ENCODE measurements at regions not wholly inside any gene's neighbourhood (a gene's known extent, or its start where the extent isn't known, plus 50 kb on each side); places are given as distances from the start of the nearest gene placed in this dataset.

DNA sequence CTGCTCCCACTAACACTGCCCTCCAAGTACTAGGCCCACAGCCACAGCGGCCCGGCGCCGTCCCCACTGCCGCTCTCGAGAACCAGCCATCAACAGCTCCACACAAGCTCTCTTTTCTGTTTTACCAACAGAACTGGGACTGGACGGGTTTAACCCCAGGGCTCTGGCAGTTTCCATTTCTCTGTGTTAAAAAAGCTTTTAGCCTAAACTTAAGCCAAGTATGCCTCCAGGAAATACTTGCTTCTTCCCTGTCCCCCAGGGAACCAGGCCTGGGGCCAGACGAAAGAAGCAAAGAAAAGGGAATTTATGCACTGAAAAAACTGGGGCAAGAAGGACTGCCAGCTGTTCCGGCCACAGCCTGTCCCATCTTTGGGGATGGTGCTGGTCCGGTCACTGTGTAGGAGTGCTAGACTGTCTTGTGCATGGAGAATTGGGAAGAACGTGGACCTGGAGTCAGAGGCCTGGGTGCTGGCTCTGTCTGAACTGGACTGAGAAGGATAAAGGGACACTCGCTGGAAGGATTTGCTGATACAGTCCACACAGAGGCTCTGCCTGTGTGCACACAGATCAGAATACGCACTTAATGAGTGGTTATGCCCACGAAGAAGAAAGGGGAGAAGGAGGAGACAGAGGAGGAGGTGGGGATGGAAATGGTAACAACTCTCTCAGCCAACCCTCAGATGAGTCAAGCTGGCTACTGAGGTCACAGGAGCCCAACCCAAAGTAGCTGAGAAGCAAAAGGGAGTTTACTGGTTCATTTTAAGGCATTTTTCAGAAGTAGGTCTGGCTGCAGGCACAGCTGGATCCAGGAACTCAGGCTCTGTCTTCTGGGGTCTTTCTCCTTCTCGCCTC lies 254.4 kb upstream of the PMEPA1 start:
- DNase-seq, result no peak

DNA sequence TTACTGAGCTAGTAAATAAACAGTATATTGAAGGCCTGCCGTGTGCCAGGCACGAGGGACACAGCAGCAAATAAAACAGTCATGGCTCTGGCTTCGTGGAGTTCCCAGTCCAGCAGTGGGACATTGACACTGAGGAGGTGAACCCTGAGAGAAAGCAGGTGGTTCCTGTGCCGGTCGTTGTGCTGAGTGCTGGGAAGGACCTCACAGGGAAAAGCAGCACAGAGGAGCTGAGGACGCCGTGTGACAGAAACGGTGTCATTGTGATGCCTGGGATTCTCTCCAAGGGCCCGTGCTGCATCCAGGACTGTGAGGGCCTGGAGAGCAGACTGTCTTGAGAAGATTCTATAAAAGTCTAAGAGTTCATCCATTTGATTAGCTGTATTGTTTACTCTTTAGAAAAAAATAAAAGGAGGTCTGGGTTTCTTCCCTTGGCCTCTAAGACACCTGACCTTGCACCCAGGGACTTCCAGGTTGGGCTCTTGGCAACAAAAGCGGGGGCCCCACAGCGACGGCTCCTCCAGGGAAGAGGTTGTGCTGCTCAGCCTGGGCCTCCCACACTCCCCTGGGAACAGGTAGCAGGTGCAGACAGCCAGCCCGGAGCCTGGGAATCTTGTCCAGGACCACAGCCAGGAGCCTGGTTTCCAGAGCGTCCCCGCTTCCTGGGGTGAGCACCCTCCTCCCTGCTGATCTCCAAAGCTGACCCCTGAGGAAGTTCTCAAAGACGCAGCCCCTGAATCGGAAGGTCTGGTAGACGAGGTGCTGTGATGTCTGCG lies 251.2 kb upstream of the PMEPA1 start:
- no peak for DNase-seq

DNA sequence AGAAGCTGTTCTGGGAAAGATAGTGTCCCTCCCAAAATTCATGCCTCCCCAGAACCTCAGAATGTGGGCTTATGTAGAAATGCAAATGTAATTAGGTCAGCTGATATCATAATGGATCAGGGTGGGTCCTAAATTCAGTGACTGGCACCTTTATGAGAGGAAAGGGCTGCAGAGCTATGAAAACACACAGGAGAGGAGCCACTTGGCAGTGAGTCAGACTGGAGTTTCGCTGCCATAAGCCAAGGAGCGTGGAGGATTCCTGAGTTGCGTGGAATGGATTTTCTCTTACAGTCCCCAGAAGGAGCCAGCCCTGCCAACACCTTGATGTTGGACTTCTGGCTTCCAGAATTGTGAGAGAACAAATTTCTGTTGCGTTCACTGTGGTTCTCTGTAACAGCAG lies 249.8 kb upstream of the PMEPA1 start:
- DNase-seq, result no peak

DNA sequence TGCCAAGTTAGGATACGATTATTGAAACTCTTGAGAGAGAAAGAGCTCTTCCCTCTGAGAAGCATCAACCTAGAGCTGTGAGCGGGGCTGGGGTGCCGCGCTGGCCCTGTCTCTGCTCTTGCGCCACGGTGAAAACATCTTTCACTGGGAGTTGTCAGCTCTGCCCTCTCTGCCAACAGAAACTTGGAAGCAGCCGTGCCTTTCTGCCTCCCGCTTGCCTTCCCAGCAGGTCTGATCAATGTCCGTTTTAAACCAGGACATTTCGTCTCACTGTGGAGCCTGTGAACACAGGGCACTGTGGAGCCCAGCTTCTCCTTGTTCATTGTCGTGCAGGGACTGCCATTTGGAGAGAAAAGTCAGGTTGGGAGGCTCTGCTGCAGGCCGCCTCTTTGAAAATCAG lies 249.2 kb upstream of the PMEPA1 start:
- DNase-seq, result no peak

DNA sequence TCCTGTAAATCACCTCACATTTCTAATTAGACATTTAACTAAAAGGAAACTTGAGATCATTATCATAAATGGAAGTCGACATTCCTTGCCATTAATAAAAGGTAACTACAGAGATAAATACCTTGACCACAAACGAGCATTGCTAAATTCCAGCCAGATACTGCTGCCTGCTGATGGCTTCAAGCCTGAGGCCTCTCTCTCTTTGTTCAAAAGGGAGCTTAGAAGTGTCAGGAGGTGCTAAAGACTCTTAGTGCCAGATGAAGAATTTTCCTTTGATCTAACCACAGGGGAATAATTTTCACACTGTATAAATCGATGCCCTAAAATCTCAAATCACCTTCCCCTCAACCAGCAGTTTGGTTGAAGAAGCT lies 248.2 kb upstream of the PMEPA1 start:
- no peak for DNase-seq

DNA sequence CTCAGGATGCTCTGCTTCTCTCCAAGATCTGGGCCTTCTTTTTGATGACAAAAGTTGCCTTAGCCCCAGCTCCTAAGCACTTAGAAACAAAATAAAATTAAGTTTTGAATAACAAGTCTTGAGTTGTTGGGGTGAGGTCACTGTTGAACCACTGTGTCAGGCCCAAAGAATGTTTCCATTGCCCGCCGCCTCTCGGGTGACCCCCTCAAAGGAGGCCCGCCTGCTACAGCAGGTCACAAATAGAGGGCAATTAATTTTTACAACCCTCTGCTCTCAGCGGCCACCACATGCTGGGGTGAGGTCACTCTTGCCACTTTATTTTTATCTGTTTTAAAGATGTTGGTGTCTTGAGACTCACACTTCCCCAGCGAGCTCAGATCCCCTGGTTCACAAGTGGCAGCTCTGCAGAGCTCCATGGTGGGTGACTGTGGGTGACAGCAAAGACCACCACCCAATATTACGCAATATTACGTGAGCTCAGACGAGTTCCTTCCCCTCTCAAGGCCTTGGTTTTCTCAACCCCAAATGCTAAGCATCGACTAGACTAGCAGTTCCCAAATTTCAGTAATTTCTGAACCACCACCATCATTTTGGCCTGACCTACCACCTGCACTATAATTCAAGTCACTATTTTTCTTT lies 247.7 kb upstream of the PMEPA1 start:
- no peak for DNase-seq

DNA sequence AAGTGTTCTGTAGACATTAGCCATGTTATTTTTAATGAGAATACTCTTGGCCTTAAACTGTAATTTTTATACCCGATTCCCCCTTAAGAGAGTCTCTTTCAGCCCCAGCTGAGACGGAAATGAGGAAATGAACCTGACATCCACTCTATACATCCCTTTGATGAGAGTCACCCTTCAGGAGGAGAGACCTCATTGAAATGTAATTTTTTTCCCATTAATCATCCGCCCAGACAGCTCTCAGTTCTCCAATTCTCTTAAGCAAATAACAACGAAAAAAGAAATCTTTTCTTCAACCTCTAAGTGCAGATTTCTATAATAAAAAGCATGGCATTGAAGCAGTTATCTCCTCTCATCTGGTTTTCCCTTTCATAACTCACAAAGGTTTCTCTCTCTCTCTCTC lies 243.8 kb upstream of the PMEPA1 start:
- DNase-seq, result no peak

DNA sequence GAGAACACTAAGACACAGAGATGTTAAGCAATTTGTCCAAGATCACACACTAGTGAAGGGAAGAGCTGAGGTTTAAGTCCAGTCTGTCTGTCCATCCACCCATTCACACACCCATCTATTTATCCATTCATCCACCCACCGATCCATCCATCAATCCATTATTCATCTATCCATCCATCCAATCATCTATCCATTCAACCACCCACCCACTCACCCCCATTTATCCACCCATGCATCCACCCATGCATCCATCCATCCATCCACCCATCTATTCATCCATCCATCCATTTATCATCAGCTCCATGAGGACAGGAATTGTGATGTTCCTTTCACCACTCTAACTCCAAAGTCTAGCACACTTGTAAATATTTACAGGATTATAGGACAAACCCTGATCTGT lies 242.3 kb upstream of the PMEPA1 start:
- no peak for DNase-seq

DNA sequence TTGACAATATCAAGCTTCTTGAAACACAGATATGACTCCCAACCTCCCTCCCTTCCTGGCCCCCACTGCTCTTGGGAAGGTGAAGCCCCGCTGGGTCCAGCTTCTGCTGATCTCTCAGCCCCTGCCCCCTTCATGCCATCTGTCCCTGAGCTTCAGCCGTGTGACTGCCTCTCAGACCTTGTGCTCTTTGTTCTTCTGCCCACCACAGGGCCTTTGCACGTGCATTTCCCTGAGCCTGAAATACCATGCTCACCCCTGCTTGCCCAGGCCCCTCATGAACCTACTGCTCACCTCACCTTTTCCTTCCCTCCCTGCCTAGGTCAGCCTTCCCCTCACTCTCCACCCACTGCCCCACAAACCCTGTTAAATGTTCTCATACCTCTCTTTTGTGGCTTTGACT lies 241.7 kb upstream of the PMEPA1 start:
- DNase-seq, result no peak

DNA sequence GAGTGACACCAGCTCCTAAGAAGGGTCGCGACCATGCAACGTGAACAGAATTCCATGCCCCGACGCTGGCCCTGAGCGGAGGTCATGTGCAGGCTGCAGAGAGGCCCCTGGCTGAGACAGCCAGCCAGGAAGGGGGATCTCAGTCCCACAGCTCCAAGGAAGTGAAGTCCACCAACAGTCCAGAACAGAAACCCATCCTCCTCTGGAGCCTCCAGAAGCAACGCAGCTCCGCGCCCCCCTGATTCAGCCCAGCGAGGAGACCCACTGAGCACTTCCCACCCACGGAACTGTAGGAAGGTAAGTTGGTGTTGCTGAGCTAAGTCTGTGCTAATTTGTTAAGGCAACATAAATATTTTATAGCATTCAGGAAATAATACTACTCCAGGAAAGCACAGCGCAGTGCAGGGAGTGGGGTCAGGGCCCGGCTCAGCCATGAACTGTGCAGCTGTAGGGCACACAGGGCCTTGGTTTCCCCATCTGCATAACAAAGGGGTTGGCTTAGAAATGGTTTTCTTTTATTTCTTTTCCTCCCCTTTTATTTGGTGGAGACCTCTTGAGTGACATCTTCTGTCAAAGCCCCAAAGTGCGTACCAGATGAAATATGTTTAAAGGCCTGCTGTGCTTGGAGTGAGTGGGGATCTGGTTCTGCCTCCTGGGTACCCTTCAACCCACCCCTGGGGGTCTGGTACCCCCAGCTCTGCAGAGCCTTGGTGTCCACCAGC lies 241.1 kb upstream of the PMEPA1 start:
- no peak for DNase-seq

DNA sequence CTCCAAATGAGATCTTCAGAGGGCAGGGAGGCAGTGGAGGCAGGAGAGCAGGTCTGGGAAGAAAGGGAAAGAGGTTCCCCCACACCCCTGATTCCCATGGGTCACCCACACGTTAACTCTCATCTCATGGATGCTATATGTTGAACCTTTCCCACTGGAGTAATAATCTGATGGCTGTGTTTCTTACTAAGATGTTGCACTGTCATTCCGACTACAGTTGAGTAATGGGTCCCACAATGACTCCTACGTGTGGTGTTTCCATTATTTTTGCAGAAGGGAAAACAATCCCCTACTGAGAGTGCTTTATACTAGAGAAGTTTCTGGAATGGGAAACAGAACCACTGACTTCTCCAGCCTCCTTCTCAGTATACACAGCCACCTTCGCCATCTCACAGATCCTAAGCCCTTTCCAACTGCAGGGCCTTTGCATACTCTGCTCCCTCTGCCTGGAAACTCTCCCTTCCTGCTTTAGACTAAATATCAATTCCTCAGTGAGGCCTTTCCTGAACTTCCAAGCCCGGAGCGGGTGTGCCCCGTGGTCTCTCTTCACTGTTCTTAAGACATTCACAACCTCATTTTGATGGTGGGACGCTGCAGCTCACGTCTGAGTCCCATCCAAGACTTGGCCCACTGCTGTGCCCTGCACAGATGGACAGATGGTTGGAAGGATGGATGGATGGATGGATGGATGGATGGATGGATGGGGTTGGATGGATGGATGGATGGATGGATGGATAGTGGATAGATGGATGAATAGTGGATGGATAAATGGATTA lies 238.6 kb upstream of the PMEPA1 start:
- no peak for DNase-seq

DNA sequence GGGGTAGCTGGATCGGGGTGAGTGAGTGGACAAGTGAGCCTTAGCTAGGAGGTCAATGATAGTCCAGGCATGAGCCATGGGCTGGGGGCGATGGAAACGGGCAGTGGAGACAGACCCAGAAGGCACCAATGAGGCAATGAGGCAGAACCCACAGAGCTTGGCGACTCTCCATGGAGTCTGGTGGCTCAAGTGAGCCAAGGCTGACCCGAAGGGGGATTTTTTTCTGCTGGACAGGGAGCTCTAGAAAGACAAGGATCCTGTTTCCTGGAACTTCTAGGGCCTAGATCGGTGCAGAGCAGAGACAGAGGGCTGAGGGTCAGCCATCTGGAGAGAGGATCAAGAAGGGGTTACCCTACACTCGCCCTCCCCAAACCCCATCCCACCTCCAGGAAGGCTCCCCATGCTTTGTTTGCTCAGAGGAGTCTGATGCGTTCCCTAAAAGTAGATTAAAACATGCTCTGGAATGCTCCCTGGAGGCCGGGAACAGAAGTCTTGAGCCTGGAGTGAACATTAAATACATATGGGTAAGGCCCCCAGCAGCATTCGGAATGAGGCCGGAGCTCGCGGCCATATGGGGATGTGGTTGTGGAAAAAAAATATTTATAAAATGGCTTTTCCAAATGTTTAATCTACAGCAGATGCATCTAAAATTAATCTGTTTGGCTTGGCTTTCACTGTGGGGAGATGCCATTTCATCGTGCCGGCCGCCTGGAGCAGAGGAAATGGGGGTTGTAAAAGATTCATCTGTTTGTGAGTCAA lies 237.8 kb upstream of the PMEPA1 start:
- no peak for DNase-seq

DNA sequence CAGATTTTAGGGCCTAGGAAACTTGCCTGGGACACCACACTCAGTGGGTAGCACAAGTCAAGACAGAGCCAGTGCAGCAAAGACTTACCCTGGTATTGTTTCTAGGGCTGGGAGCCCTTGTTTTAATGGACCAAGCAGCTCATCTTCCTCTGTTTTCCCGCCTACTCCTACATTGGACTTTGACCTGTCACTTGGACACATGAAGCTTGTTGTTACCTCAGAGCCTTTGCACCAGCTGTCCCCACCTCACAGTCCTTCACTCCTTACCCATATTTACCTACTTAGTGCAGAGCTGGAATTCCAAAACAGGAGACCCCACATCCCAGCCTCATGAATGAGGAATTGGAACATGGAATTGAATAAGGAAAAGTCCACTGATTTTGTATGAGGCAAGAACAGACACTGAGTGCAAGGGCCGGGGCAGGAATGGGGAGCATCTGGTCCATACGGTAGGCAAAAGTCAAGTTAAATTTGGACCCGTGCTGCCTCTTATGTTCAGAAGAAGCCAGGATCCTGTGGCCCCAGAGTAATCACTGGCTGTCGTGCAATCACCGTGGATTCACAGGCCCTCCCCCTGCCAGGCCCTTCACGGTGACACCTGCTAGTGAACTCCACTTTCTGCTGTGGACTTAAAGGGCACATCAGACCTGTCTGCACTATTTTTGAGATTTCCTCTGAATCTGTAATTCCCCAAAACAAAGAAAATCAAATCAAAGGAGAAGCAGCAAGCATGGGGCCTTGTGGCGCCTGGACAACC lies 236.9 kb upstream of the PMEPA1 start:
- DNase-seq, result no peak

DNA sequence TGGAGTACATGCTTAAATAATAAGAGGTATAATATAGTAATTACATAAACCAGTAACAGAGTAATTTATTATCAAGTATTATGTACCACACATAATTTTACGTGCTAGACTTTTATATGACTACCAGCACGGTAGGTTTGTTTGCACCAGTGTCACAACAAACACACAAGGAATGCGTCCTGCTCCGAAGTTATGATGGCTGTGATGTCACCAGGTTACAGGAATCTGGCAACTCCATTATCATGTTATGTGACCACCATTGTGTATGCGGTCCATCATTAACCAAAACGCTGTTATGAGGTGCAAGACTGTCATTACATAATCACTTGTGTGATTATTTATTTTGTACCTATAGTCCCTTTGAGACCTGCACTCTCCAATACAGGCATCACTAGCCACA lies 235.2 kb upstream of the PMEPA1 start:
- no peak for DNase-seq

DNA sequence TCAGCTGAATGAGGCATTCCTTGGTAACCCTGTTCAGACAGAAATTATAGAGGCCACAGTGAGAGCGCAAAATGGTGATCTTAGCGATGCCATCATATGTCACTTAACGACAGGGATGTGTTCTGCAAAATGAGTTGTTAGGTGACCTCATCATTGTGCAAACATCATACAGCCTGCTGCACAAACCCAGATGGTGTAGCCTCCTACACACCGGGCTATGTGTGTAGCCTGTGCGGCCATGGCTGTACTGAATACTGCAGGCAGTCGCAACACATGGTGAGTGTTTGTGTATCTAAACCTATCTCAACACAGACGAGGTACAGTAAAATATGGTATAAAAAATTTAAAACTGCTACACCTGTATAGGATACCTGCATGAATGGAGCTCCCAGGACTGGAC lies 234.1 kb upstream of the PMEPA1 start:
- DNase-seq, result no peak

DNA sequence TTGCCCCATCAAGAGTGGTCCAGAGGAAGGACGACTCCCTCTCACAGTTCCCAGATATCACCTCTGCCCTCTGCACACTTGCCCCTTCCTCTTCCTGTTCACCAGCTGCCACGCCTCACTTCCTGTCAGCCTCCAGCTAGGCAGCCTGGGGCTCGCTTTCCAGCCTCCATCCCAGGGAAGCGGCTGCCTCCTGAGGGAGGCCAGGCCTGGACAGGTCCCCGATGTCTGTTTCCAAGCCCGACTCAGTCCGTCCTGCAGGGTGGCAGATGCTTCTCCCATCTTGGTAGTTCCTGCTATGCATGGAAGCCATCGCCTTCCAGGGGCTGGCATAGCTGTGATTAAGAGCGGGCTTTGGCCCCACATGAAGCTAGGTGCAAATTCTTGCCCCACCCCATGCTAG lies 233.5 kb upstream of the PMEPA1 start:
- DNase-seq, result no peak

DNA sequence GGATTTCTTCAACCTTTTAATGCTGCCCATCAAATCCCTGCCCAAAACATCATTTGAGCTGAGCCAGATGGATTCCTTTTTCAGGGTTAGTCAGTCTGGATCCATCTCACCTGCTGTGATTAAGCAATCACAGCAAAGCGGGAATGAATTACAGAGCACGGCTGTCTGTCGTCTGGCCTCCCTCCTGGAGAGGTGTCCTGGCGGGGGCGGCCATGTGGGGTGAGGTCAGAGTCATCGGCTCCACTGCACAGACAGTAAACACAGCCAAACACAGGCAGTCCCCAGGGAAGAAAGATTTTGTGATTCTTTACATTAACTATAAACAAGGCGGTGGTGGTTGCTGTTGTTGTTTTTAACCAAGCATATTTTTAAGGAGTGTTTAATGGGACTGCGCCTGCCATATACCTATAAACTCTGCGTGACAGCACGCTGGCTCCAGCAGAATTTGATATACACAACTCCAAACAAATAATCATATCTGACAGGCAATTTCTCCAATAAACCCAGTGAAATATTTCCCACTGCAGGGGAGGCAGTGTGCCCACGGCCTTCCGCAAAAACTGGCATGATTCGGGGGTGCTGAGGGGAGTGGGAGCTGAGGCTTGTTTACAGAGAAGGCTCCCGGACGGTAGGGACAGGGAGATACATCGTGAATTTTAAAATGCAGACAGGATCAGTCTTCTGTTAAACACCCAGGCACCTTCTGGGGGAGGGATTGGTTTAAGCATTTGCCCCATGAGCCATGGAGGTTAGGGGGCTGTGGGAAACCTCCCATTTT lies 232.0 kb upstream of the PMEPA1 start:
- no peak for DNase-seq

DNA sequence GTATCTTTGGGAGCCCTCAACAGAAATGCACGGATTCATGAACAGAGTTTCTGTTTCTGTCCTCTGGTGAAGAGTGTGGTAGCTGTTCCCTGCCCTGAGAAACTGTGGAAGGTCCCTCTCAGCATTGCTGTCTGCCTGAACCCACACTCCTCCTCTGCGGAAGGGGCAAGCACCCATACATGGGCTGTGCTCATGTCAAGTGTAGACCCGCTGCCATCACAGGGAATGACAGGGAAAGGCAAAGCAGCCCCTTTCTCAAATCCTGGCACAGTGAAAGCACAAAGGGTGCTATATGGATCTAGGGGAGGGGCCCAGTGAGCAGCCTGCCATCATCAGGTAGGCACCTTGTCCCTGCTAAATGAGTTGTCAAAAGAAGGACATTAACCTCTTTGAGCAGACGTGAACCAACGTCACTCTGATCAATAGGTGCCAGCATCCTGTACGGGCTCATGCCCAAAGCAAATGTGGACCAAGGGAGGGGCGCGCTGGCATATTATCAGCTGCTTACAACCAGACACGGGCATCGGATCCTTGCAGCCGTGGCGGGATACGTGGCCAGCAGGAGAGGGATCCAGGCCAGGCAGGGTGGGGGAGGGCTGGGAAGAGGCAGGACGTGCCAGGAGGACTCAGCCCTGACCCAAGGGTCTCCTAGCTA lies 231.2 kb upstream of the PMEPA1 start:
- DNase-seq, result no peak

DNA sequence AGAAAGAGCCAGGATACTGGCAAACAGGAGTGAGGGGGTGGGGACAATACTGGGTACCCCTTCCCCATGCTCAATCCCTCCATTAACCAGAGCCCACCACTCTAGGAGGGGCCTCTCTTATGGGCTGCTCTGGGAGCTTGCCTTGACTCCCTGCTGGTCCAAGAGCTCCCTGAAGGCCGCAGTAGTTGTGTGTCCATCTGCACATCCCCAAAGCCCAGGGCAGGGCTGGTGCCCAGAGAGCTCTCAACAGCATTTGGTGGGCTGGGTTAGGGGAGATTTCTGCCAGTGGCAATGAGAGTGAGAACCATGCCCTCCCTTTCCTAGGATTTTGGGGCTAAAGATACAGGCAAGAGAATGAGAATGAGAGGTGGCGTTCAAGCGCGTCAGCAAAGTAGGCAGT lies 230.6 kb upstream of the PMEPA1 start:
- no peak for DNase-seq

DNA sequence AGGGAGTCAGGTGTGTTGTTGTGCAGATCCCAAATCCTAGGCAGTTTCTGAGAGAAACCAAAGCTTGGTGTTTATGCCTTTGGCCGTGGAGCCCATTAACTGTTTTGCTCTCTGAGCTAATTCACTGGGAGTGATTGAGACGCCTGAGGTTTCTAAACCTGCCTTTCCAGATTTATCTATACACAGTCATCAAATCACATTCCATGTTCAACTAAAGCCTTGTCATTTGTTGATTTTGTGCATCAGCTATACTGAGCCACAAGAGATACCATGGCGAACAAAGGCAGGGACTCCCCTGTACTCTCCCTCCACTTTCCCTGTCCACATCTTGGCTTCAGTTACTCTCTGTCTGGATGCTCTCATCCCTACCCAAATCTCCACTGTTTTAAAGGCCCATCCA lies 229.7 kb upstream of the PMEPA1 start:
- no peak for DNase-seq
